KOPT-K1 (cell line): ENCODE measurements at regions not wholly inside any gene's neighbourhood (a gene's known extent, or its start where the extent isn't known, plus 50 kb on each side); places are given as distances from the start of the nearest gene placed in this dataset.
"Not testable (repeated sequence)": the region's sequence is repeated elsewhere in the genome, so short reads cannot be mapped to it uniquely, and the experiment has no call there.

ENCODE experiments used
- H3K27ac ChIP-seq: fragments of 200-600 bp; sonication (generic); 2 replicates; pipeline ENCODE4 v1.5.1; 2016; ENCODE audit warnings: antibody characterized with exemption, mild to moderate bottlenecking, low read depth, low read length; ENCODE audit not compliant: poor library complexity, severe bottlenecking
- H3K36me3 ChIP-seq: fragments of 200-600 bp; sonication (generic); 2 replicates; pipeline ENCODE4 v1.5.1; 2017; ENCODE audit warnings: antibody characterized with exemption, mild to moderate bottlenecking, low read length, moderate library complexity; ENCODE audit not compliant: insufficient read depth
- H3K9me3 ChIP-seq: fragments of 200-600 bp; sonication (generic); 2 replicates; pipeline ENCODE4 v1.5.1; 2017; ENCODE audit warnings: antibody characterized with exemption, low read length, mild to moderate bottlenecking; ENCODE audit not compliant: insufficient read depth, poor library complexity, severe bottlenecking

- Histone ChIP-seq H3K27ac (no peak overlapping the region), H3K9me3 (no peaks in the 10 kb centered on the region), H3K36me3 (no peaks in the 10 kb centered on the region)
Observed at GRCh38 chr6:140275725-140276124, 901.3 kb upstream of the CITED2 start.

- Histone ChIP-seq H3K27ac (no peak overlapping the region), H3K36me3 (no peaks in the 10 kb centered on the region), H3K9me3 (no peaks in the 10 kb centered on the region)
Observed at GRCh38 chr6:140274548-140274947, 900.1 kb upstream of the CITED2 start.

GRCh38 chr6:140271759-140272377 lies 897.4 kb upstream of the CITED2 start:
- no peaks in the 10 kb centered on the region for H3K36me3 ChIP-seq
- no peaks in the 10 kb centered on the region for H3K9me3 ChIP-seq
- no peak overlapping the region for H3K27ac ChIP-seq

GRCh38 chr6:140269591-140270165 lies 895.2 kb upstream of the CITED2 start:
- Histone ChIP-seq H3K36me3 (no peaks in the 10 kb centered on the region), H3K27ac (no peak overlapping the region), H3K9me3 (no peaks in the 10 kb centered on the region)

- Histone ChIP-seq H3K27ac (no peak overlapping the region), H3K9me3 (no peaks in the 10 kb centered on the region), H3K36me3 (no peaks in the 10 kb centered on the region)
Observed at GRCh38 chr6:140264431-140264830, 890.0 kb upstream of the CITED2 start.

GRCh38 chr6:140258302-140258701 lies 883.9 kb upstream of the CITED2 start:
- H3K36me3 ChIP-seq, H3K27ac ChIP-seq, H3K9me3 ChIP-seq: not testable (repeated sequence)

GRCh38 chr6:140256248-140256647 lies 881.8 kb upstream of the CITED2 start:
- Histone ChIP-seq H3K27ac (no peak overlapping the region), H3K9me3 (no peaks in the 10 kb centered on the region), H3K36me3 (no peaks in the 10 kb centered on the region)

- no peak overlapping the region for H3K27ac ChIP-seq
- H3K36me3 ChIP-seq: no peaks in the 10 kb centered on the region
- no peaks in the 10 kb centered on the region for H3K9me3 ChIP-seq
Observed at GRCh38 chr6:140253096-140253495, 878.6 kb upstream of the CITED2 start.

- Histone ChIP-seq H3K27ac (no peak overlapping the region), H3K36me3 (no peaks in the 10 kb centered on the region), H3K9me3 (no peaks in the 10 kb centered on the region)
Observed at GRCh38 chr6:140252099-140252498, 877.7 kb upstream of the CITED2 start.

- H3K36me3 ChIP-seq: no peaks in the 10 kb centered on the region
- H3K27ac ChIP-seq: no peak overlapping the region
- H3K9me3 ChIP-seq: no peaks in the 10 kb centered on the region
Observed at GRCh38 chr6:140245296-140246040, 871.0 kb upstream of the CITED2 start.

- H3K36me3 ChIP-seq: no peaks in the 10 kb centered on the region
- H3K9me3 ChIP-seq: no peaks in the 10 kb centered on the region
- H3K27ac ChIP-seq: no peak overlapping the region
Observed at GRCh38 chr6:140237251-140237650, 862.8 kb upstream of the CITED2 start.

GRCh38 chr6:140236732-140237131 lies 862.3 kb upstream of the CITED2 start:
- no peaks in the 10 kb centered on the region for H3K36me3 ChIP-seq

GRCh38 chr6:140230282-140230681 lies 855.8 kb upstream of the CITED2 start:
- Histone ChIP-seq H3K9me3 (no peaks in the 10 kb centered on the region), H3K36me3 (no peaks in the 10 kb centered on the region), H3K27ac (no peak overlapping the region)

More at GRCh38 chr6:140236732-140237131, 862.3 kb upstream of the CITED2 start:
- Histone ChIP-seq H3K9me3 (no peaks in the 10 kb centered on the region), H3K27ac (no peak overlapping the region)

GRCh38 chr6:140228491-140228890 lies 854.0 kb upstream of the CITED2 start:
- H3K9me3 ChIP-seq: no peaks in the 10 kb centered on the region
- H3K36me3 ChIP-seq: no peaks in the 10 kb centered on the region
- H3K27ac ChIP-seq: no peak overlapping the region

GRCh38 chr6:140226637-140227036 lies 852.2 kb upstream of the CITED2 start:
- Histone ChIP-seq H3K27ac (no peak overlapping the region), H3K36me3 (no peaks in the 10 kb centered on the region), H3K9me3 (no peaks in the 10 kb centered on the region)
